Body of pancreas (tissue), 4 donors: ENCODE measurements at regions not wholly inside any gene's neighbourhood (a gene's known extent, or its start where the extent isn't known, plus 50 kb on each side); places are given as distances from the start of the nearest gene placed in this dataset.

Experiments
- CTCF ChIP-seq, 7 experiments: fragments of 450-650 bp in 4 of 7; fragments of 200-600 bp in 3 of 7; sonication (generic) in 3 of 7; IDR thresholded peaks; one replicate each; pipeline ENCODE4 v1.5.1; 2016 to 2019; ENCODE audit warnings: antibody characterized with exemption in 7 of 7
- POLR2A ChIP-seq, 3 donors: fragments of 450-650 bp; IDR thresholded peaks; one replicate each; pipeline ENCODE4 v1.6.1; 2016; ENCODE audit warnings: antibody characterized with exemption in 3 of 3, mild to moderate bottlenecking in 2 of 3

- TF ChIP-seq CTCF (IDR thresholded peaks at IDR 0.05) (no peak), POLR2A (IDR thresholded peaks at IDR 0.05) (no peak)
Measured at GRCh38 chr10:107924458-107924857, 760.0 kb upstream of the SORCS1 start.
